C4-2B (cell line): ENCODE measurements at regions not wholly inside any gene's neighbourhood (a gene's known extent, or its start where the extent isn't known, plus 50 kb on each side); places are given as distances from the start of the nearest gene placed in this dataset.

Source experiments
- CTCF ChIP-seq: fragments of 450-650 bp; conservative IDR thresholded peaks from 2 replicates; pipeline ENCODE4 v1.5.1; 2017; ENCODE audit warnings: mild to moderate bottlenecking
- ZFX ChIP-seq: fragments of 450-650 bp; IDR thresholded peaks from 2 replicates; pipeline ENCODE4 v1.6.1; 2017

- no peak for TF ChIP-seq CTCF
- no peak for TF ChIP-seq ZFX
Observed at GRCh38 chr1:58396150-58396549, 150.4 kb downstream of the OMA1 start.
